ENCODE measurements at regions not wholly inside any gene's neighbourhood (a gene's known extent, or its start where the extent isn't known, plus 50 kb on each side); places are given as distances from the start of the nearest gene placed in this dataset.

DNA sequence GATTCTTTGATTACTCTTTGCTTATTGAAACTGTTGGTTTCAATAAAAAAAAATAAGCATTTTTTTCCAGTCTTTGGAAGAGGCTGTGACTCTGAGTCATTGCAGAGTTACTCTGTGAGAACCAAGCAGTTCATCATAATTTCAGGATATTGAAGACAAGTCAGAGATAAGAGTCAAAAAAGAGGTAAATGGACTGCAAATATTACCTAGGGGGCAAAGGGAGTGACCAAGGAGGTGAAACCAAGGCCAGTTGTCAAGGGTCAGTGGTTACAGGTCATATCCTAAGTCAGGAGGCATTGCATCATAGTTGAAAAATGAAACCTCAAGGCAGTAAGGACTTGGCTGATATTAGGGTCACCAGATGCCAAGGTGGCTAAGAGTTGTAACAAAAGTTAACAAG lies 597.1 kb upstream of the USP24 start:
- DNase-seq, result no peak
- TF ChIP-seq, protein P1, sequence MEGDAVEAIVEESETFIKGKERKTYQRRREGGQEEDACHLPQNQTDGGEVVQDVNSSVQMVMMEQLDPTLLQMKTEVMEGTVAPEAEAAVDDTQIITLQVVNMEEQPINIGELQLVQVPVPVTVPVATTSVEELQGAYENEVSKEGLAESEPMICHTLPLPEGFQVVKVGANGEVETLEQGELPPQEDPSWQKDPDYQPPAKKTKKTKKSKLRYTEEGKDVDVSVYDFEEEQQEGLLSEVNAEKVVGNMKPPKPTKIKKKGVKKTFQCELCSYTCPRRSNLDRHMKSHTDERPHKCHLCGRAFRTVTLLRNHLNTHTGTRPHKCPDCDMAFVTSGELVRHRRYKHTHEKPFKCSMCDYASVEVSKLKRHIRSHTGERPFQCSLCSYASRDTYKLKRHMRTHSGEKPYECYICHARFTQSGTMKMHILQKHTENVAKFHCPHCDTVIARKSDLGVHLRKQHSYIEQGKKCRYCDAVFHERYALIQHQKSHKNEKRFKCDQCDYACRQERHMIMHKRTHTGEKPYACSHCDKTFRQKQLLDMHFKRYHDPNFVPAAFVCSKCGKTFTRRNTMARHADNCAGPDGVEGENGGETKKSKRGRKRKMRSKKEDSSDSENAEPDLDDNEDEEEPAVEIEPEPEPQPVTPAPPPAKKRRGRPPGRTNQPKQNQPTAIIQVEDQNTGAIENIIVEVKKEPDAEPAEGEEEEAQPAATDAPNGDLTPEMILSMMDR (IDR thresholded peaks at IDR 0.05; ENCODE audit: low read depth, low read length, missing control alignments), result no peak

DNA sequence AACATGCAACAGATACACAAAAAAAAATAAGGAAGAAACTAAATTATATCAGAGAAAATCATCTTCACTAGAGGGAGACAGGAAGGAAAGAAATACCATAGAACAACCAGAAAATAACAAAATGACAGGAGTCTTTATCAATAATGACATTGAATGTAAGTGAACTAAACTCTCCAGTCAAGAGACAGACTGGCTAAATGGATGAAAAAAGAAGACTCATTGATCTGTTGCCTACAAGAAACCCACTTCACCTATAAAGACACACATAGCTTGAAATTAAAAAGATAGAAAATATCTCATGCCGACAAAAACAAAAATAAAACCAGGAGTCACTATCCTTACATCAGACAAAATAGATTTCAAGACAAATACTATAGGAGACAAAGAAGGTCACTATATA lies 593.1 kb upstream of the USP24 start:
- no peak overlapping the region for H3K4me3 ChIP-seq (ENCODE audit: low read depth, low read length)
- H3K36me3 ChIP-seq (replicated peaks), result no peaks in the 10 kb centered on the region
- in situ Hi-C loops (cut with HindIII; ENCODE audit: low pct_ligation_motif_present, low sequenced_read_pairs), result no loop called here
- TF ChIP-seq, protein P1 (IDR thresholded peaks at IDR 0.05; ENCODE audit: low read depth, low read length, missing control alignments), result no peak
- no peak for DNase-seq
- no peaks in the 10 kb centered on the region for H3K27me3 ChIP-seq (replicated peaks)
- H3K27ac ChIP-seq, result no peak overlapping the region

More for the DNA sequence above, 597.1 kb upstream of the USP24 start:
- H3K27me3 ChIP-seq (replicated peaks), result no peaks in the 10 kb centered on the region
- in situ Hi-C loops (cut with HindIII; ENCODE audit: low pct_ligation_motif_present, low sequenced_read_pairs), result no loop called here
- no peak overlapping the region for H3K4me3 ChIP-seq (ENCODE audit: low read depth, low read length)
- H3K36me3 ChIP-seq (replicated peaks), result no peaks in the 10 kb centered on the region
- no peak overlapping the region for H3K27ac ChIP-seq

DNA sequence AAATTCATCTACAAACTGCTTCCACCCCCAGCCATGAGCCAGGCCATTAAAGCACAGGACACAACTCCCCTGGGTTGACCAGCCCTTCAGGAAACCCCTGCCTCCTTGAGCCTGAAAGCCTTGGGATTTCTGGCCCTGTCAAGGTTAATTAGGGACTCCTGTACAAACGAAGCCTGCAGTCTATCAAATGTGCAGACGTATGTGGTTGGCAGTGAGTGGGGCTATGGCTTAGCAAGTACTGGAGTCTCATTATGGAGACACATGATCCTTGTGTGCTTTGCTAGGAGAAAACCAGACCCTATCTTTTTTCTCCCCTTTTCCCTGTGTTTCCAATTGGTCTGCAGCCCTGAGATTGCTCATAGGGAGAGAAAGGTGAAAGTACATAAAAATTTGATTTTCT lies 588.3 kb upstream of the USP24 start:
- TF ChIP-seq, protein P1 (IDR thresholded peaks at IDR 0.05; ENCODE audit: low read depth, low read length, missing control alignments), result no peak
- Histone ChIP-seq H3K4me3 (ENCODE audit: low read depth, low read length) (no peak overlapping the region), H3K36me3 (replicated peaks) (no peaks in the 10 kb centered on the region), H3K27me3 (replicated peaks) (no peaks in the 10 kb centered on the region), H3K27ac (no peak overlapping the region)
- DNase-seq, result no peak
- in situ Hi-C loops (cut with HindIII; ENCODE audit: low pct_ligation_motif_present, low sequenced_read_pairs), result no loop called here

DNA sequence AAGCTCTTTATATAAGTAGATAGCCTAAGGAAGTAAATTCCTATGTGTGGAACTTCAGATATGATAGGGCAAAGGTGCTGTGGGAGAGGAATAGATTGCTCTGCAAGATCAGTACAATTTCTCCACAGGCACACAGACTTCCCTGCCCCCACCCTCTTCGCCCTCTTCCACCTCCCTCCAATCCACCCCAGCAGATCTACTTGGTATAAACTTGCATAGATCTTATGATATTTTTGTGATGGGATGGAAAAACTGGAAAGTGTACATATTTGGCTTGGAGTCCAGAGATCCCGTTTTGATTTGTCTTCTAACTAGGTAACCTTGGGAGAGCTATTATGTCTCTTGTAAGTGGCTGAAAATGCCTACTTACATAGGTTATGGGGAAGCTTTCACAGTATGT lies 586.3 kb upstream of the USP24 start:
- DNase-seq, result no peak
- H3K27ac ChIP-seq, result no peak overlapping the region
- no peaks in the 10 kb centered on the region for H3K27me3 ChIP-seq (replicated peaks)
- no peak overlapping the region for H3K4me3 ChIP-seq (ENCODE audit: low read depth, low read length)
- TF ChIP-seq, protein P1 (IDR thresholded peaks at IDR 0.05; ENCODE audit: low read depth, low read length, missing control alignments), result no peak
- no peaks in the 10 kb centered on the region for H3K36me3 ChIP-seq (replicated peaks)
- in situ Hi-C loops (cut with HindIII; ENCODE audit: low pct_ligation_motif_present, low sequenced_read_pairs), result no loop called here

DNA sequence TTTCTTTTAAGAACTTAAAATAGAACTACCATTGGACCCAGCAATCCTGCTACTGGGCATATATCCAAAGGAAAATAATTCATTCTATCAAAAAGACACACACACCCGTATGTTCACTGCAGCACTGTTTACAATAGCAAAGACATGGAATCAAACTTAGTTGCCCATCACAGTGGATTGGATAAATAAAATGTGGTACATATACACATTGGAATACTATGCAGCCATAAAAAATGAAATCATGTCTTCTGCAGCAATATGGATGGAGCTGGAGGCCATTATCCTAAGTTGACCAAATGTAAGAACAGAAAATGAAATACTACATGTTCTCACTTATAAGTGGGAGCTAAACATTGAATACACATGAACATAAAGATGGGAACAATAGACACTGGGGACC lies 585.3 kb upstream of the USP24 start:
- Histone ChIP-seq H3K27me3 (replicated peaks) (no peaks in the 10 kb centered on the region), H3K4me3 (ENCODE audit: low read depth, low read length) (no peak overlapping the region), H3K36me3 (replicated peaks) (no peaks in the 10 kb centered on the region), H3K27ac (no peak overlapping the region)
- in situ Hi-C loops (cut with HindIII; ENCODE audit: low pct_ligation_motif_present, low sequenced_read_pairs), result no loop called here
- TF ChIP-seq, protein P1 (IDR thresholded peaks at IDR 0.05; ENCODE audit: low read depth, low read length, missing control alignments), result no peak
- no peak for DNase-seq

DNA sequence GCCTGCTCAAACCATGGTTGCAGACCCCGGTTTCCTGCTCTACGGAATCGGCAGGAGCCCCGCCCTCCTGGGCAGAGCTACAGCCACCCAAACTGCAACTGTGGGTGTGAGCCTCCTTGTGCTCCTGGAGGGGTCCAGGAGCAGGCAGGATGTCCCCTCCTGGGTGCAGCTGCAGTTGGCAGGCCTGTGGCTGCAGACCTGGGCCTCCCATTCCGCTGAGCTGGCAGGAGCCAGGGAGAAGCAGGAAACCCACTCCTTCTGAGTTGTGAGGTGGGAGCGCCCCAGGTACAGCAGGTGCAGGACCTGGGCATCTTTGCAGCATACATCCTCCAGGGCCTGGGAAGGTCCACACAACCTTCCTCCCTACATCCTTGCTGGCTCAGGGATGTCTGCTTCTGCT lies 578.7 kb upstream of the USP24 start:
- TF ChIP-seq, protein P1 (IDR thresholded peaks at IDR 0.05; ENCODE audit: low read depth, low read length, missing control alignments), result no peak
- Histone ChIP-seq H3K27me3 (replicated peaks) (no peaks in the 10 kb centered on the region), H3K27ac (no peak overlapping the region), H3K4me3 (ENCODE audit: low read depth, low read length) (no peak overlapping the region), H3K36me3 (replicated peaks) (no peaks in the 10 kb centered on the region)
- in situ Hi-C loops (cut with HindIII; ENCODE audit: low pct_ligation_motif_present, low sequenced_read_pairs), result no loop called here
- DNase-seq, result no peak
